GM12865 (cell line): ENCODE measurements at regions not wholly inside any gene's neighbourhood (a gene's known extent, or its start where the extent isn't known, plus 50 kb on each side); places are given as distances from the start of the nearest gene placed in this dataset.

Experiments
- DNase-seq: peaks from one replicate; pipeline ENCODE4 v3.0.0; 2010; ENCODE audit warnings: low read depth
- H3K4me3 ChIP-seq: 2 replicates; pipeline ENCODE4 v1.5.1; 2011; ENCODE audit warnings: mild to moderate bottlenecking, low read depth, low read length, control low read depth
- CTCF ChIP-seq: IDR thresholded peaks from 2 replicates; pipeline ENCODE4 v1.5.1; 2011; ENCODE audit warnings: low read length, control low read depth, low read depth, inconsistent platforms; ENCODE audit not compliant: insufficient read depth; ENCODE audit errors: missing control alignments

DNA sequence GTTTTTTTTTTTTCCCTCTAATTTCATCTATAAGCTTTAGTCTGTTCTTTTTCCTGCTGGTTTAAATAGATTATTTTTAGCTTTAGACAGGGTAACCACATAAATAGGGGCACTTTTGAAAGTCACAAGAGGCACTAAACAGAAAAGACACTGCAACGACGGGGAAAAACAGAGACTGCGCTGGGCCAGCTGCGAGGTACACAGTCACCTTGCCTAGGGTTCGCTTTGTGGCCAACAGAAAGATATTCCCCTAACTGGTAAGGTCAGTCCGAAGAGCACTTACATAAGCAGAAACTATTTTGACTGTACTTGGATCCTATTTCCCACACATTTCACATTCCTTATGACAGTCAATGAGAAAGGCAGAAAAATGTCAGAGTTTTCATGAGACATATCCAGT is 175.6 kb upstream of the PHF14 start:
- DNase-seq, result peak; percentile 7
- no peak overlapping the region for H3K4me3 ChIP-seq
- no peak for TF ChIP-seq CTCF

DNA sequence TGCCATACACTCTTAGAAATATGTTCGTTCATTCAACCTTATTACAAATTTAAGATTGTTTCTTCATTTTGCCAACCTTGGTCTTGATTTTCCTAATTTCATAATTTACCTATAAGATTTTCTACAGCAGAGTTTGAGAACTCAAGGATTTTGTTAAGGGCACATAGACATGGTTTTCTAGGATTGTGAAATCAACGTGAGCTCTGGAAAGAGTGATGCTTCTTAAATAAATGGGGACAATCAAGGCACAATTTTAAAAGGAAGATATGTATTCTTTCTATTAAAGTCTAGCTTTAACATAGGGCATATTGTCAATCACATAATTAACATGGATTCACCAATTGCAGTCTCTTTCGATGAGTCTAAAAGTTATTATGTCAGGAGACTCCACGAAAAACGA is 174.2 kb upstream of the PHF14 start:
- TF ChIP-seq CTCF, result no peak
- no peak overlapping the region for H3K4me3 ChIP-seq
- no peak for DNase-seq

- TF ChIP-seq CTCF, result no peak
- DNase-seq, result no peak
- H3K4me3 ChIP-seq, result no peak overlapping the region
Observed at GRCh38 chr7:10802011-10802410, 171.7 kb upstream of the PHF14 start.

DNA sequence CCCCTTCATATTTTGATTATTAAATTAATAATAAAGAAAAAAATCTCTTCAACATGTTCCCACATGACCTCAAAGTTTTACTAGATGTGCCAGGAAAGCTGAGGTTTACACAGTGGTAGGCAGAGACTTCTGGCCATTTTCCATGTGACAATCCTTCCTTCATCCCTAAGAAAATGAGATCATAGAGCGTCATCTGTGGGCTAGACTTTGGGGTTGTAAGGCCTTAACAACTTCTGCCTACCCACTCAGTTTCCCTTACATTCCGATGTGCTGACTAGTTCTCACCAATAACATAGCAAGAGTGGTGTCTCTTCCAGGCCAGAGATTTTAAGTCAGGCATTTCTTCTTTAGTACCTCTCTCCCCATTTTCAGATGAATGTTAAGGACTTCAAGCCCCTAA is 171.1 kb upstream of the PHF14 start:
- TF ChIP-seq CTCF, result no peak
- no peak overlapping the region for H3K4me3 ChIP-seq
- DNase-seq, result no peak

DNA sequence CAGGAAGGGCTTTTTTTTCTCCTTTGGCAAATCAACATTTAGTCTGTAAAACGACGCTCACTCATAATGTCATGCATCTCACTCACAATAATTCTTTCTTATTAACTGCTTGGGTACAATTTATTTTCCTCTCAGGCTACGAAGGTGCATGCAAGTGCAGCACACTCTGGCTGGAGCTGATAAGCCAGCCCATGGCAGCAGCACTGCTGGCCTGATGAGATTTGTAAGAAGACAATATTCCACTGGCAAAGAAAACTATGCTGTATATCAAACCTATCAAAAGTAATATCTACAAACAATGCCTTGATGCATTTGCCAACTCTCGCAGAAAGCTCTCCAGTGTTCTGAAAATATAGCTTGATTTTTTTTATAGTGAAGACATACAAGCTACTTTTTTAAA is 170.0 kb upstream of the PHF14 start:
- no peak for TF ChIP-seq CTCF
- no peak overlapping the region for H3K4me3 ChIP-seq
- DNase-seq, result no peak

GRCh38 chr7:10804770-10805169 is 168.9 kb upstream of the PHF14 start:
- DNase-seq, result no peak
- TF ChIP-seq CTCF, result no peak
- H3K4me3 ChIP-seq, result no peak overlapping the region

DNA sequence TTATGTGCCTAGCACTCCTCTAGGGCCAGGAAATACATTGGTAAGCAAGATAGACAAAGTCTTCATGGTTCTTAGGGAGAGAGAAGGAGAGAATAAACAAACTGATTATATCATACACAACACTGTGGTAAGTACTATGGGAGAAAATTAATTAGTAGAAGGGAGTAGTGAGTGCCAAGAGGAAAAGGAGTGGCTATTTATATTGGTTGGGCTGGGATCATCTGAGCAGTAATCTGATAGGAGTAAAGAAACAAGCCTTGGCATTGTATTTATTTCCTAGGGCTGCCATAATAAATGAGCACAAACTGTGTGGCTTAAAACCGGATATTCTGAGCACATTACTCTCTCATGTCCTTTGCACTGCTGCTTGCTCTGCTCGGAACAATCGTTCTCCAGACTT is 158.1 kb upstream of the PHF14 start:
- TF ChIP-seq CTCF, result no peak
- H3K4me3 ChIP-seq, result no peak overlapping the region
- no peak for DNase-seq
